NCI-H1694 (cell line): ENCODE measurements at regions not wholly inside any gene's neighbourhood (a gene's known extent, or its start where the extent isn't known, plus 50 kb on each side); places are given as distances from the start of the nearest gene placed in this dataset.

ENCODE experiments used
- DNase-seq: peaks from one replicate; lab custom pipeline; 2025; lab: John Stamatoyannopoulos, UW

GRCh38 chr3:189500798-189501495 is 130.2 kb upstream of the TP63 start:
- no peak for DNase-seq

GRCh38 chr3:189502256-189502655 is 128.9 kb upstream of the TP63 start:
- no peak for DNase-seq

- no peak for DNase-seq
Observed at GRCh38 chr3:189502676-189503257, 128.4 kb upstream of the TP63 start.

- no peak for DNase-seq
Observed at GRCh38 chr3:189507856-189508255, 123.3 kb upstream of the TP63 start.

DNA sequence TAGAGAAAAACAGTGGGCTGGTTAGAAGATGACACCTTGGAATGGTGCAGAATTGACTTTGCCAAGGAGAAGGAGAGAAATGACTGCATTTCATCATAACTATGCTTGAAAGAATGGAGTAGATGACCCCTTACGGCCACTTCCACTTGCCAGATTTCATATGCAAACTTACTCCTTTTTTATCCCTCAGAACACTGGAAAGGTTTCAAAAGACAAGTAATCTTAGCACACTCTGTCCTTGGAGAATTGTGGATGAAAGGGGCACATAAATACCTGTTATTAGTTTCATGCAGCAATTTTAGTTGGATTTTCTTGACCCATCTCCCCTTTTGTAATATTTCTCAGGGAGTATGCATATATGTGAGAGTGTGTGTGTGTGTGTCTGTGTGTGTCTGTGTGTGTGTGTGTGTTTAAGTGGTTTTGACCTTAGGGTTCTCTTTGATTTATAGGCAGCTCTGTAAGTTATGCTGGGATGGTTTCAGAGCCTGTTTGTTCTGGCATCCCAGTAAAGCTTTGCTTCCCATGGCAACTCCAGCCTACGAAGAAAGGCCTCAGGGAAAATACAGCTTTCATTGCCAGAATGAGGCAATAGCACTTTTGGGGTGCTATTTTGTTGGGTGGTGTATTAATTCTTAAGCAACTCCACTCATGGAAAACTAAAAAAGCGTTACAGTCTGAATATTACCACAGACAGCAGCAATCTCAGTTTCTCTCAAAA is 122.2 kb upstream of the TP63 start:
- DNase-seq = no peak

- no peak for DNase-seq
Observed at GRCh38 chr3:189512039-189512438, 119.2 kb upstream of the TP63 start.

DNA sequence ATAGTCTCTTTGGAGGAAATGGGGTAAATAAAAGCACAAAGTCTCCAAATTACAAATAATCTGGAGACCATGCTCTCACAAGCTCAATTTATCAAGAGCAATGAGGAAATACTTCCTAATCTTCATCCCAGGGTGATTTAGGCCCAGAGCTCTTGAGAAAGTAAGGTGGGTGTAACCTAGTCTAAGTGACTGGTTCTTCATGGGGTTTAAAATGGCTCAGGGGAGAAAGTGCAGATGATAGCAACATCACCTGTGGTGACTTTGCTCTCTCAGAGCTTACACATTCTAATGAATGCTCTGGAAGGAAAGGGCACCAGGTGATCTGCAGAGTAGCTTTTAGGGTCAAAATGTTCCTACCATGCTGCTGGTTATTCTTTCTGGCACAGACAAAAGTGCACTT is 118.4 kb upstream of the TP63 start:
- DNase-seq = no peak

GRCh38 chr3:189513281-189514117 is 117.7 kb upstream of the TP63 start:
- no peak for DNase-seq

GRCh38 chr3:189516039-189516438 is 115.2 kb upstream of the TP63 start:
- DNase-seq = no peak

DNA sequence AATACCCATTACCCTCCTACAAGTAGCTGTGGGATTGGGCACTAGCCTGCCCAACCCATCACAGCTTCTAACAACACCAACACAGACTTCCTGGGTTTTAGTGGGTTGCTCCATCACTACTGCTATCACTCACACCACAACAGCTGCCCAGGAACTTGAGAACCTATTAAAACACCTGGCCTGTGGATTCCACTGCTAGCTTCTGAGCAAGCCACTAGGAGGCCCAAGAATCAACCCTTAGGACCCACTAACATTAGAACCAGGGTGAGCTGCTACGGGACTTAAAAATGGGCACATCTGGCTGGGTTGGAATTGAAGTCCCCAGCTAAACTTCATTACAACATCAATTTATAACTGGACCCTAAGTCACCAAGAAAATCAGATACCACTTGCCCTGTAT is 113.2 kb upstream of the TP63 start:
- DNase-seq = no peak

- no peak for DNase-seq
Observed at GRCh38 chr3:189519458-189519857, 111.7 kb upstream of the TP63 start.

- DNase-seq = no peak
Observed at GRCh38 chr3:189529468-189529867, 101.7 kb upstream of the TP63 start.

DNA sequence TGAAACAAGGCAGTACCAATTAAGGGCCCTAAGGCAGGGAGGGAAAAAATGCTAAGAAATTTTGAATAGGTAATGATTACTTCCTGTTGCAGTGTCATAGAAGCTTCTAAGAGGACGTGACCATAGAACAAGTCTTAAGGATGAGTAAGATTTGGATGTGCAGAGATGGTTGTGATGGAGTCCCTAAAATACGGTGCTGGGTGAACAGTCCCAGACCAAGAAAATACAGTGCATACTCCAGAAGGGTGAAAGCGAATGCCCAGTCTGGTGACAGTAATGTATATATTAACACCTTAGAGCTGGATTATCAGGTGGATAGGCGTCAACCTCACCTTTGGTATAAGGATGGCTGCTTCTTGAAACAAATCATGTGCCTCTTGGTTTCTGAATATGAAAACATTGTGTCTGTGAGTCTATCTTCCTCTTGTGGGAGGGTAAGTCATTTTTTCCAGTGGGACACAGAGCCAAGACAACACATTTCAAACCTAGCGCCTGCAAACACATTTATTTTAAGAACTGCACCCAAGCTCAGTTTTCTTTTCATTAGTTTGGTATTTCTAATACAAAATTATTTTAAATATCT is 101.2 kb upstream of the TP63 start:
- no peak for DNase-seq

GRCh38 chr3:189530822-189531221 is 100.4 kb upstream of the TP63 start:
- no peak for DNase-seq

DNA sequence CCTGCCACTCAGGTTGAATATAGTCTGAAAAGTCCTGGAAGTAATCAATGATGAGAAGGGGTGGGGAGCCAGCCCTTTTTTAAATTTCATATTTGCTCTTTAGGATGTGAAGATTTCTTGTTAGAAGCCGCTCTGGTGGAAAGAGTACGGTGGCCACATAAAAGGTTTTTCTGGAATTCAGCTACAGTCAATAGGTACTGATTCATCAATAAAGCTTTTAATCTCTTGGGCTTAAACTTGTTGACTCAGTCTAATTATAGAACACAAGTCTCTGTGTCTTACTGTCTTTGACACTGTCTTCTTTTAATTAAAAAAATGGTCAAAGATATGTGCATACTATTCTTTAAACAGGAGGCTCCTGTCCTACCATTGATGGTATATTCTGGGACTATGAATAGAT is 99.9 kb upstream of the TP63 start:
- DNase-seq = no peak

DNA sequence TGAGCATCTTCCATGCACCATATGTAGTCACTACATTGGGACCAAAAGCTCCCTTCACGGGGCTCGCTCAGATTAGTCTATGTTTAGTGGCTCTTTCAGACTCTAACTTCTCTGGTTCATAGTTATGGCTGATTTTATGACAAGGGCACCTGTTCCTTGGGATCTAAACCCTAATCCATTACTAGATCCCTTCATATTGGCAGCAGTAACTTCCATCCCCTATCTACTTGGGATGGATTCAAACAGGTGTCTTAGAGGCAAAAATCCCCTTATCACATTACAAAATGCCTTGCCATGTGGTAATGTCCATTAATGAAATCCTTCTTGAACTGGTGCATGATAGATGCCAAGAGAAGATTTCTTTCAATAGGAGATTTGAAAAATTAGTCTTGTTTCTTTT is 96.7 kb upstream of the TP63 start:
- no peak for DNase-seq

- DNase-seq = no peak
Observed at GRCh38 chr3:189537135-189537534, 94.1 kb upstream of the TP63 start.

DNA sequence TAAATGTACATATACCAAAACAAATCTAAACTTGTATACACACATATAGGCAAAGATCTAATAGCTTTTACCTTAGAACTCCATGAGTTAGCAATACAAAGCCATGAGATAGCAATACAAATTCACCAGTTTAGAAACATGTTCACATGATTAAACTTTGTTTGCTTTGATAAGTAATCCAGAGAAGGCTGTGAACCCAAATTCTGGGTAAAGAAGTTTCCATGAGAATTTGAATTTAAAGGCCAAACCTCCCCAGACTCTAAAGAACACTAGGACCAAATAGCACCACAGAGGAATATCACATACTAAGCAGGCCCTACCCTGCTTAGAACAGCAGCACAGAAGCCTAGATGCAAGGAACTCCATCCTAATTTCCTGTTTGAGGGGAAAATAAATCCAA is 83.7 kb upstream of the TP63 start:
- no peak for DNase-seq

GRCh38 chr3:189548053-189548452 is 83.1 kb upstream of the TP63 start:
- no peak for DNase-seq

GRCh38 chr3:189551007-189551406 is 80.2 kb upstream of the TP63 start:
- no peak for DNase-seq

GRCh38 chr3:189554868-189555557 is 76.2 kb upstream of the TP63 start:
- no peak for DNase-seq

DNA sequence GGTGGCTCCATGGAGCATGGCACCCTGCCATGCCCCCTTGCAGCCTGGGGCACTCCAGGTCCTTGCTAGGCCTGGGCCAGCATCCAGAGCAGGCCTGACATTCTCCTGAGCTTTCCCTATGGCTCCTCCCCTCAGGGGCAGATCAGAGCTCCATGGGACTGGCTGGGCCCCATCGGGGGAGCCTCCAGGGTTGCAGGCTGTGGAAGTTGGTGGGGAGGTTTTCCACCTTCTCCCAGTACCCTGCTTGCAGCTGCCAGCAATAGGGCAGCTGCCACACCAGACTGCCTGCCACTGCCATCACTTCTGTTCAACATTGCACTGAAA is 75.7 kb upstream of the TP63 start:
- DNase-seq = no peak
